Suppressor macrophage treated with lipopolysaccharide for 1 hour (primary cell): ENCODE measurements at regions not wholly inside any gene's neighbourhood (a gene's known extent, or its start where the extent isn't known, plus 50 kb on each side); places are given as distances from the start of the nearest gene placed in this dataset.

Source experiments
- DNase-seq, 3 donors: peaks; one replicate each; pipeline ENCODE4 v3.0.0-alpha.2; 2020 to 2022

GRCh38 chr6:67300430-67301040 is 1334.5 kb upstream of the ADGRB3 start:
- no peak for DNase-seq

GRCh38 chr6:67292169-67292568 is 1342.9 kb upstream of the ADGRB3 start:
- no peak for DNase-seq

- DNase-seq = no peak
Observed at GRCh38 chr6:67287566-67287965, 1347.5 kb upstream of the ADGRB3 start.

GRCh38 chr6:67285770-67286495 is 1349.1 kb upstream of the ADGRB3 start:
- no peak for DNase-seq

GRCh38 chr6:67277312-67277711 is 1357.8 kb upstream of the ADGRB3 start:
- no peak for DNase-seq

- DNase-seq = no peak
Observed at GRCh38 chr6:67265996-67266921, 1368.8 kb upstream of the ADGRB3 start.

GRCh38 chr6:67252663-67253062 is 1382.4 kb upstream of the ADGRB3 start:
- no peak for DNase-seq

GRCh38 chr6:67248077-67248476 is 1387.0 kb upstream of the ADGRB3 start:
- no peak for DNase-seq

- no peak for DNase-seq
Observed at GRCh38 chr6:67244037-67244436, 1391.0 kb upstream of the ADGRB3 start.

- DNase-seq = no peak
Observed at GRCh38 chr6:67237277-67237676, 1397.8 kb upstream of the ADGRB3 start.

GRCh38 chr6:67231092-67231491 is 1404.0 kb upstream of the ADGRB3 start:
- DNase-seq = no peak

GRCh38 chr6:67224989-67225388 is 1410.1 kb upstream of the ADGRB3 start:
- DNase-seq = no peak

- no peak for DNase-seq
Observed at GRCh38 chr6:67221226-67221625, 1413.9 kb upstream of the ADGRB3 start.

GRCh38 chr6:67219346-67219745 is 1415.7 kb upstream of the ADGRB3 start:
- DNase-seq = no peak

- DNase-seq = no peak
Observed at GRCh38 chr6:67212584-67212983, 1422.5 kb upstream of the ADGRB3 start.

GRCh38 chr6:67210450-67210849 is 1424.6 kb upstream of the ADGRB3 start:
- no peak for DNase-seq

- no peak for DNase-seq
Observed at GRCh38 chr6:67201563-67201962, 1433.5 kb upstream of the ADGRB3 start.

- DNase-seq = no peak
Observed at GRCh38 chr6:67200626-67201403, 1434.3 kb upstream of the ADGRB3 start.

GRCh38 chr6:67199425-67199824 is 1435.7 kb upstream of the ADGRB3 start:
- no peak for DNase-seq

GRCh38 chr6:67190733-67191132 is 1444.3 kb upstream of the ADGRB3 start:
- no peak for DNase-seq

- no peak for DNase-seq
Observed at GRCh38 chr6:67184405-67184804, 1450.7 kb upstream of the ADGRB3 start.

GRCh38 chr6:67175101-67175500 is 1460.0 kb upstream of the ADGRB3 start:
- DNase-seq = no peak

- no peak for DNase-seq
Observed at GRCh38 chr6:67165606-67166005, 1458.6 kb upstream of the EYS start.
